NB4 (cell line): ENCODE measurements at regions not wholly inside any gene's neighbourhood (a gene's known extent, or its start where the extent isn't known, plus 50 kb on each side); places are given as distances from the start of the nearest gene placed in this dataset.

Experiments used
- DNase-seq: peaks from one replicate; pipeline ENCODE4 v3.0.0; 2010; ENCODE audit warnings: low read depth
- H3K4me3 ChIP-seq: one replicate; pipeline ENCODE4 v1.5.1; 2011; ENCODE audit warnings: mild to moderate bottlenecking, low read depth, low read length, moderate library complexity
- CTCF ChIP-seq: IDR thresholded peaks from one replicate; pipeline ENCODE4 v1.5.1; 2012; ENCODE audit warnings: low read depth, low read length
- MYC ChIP-seq: IDR thresholded peaks from 2 replicates; pipeline ENCODE4 v1.6.1; 2011; ENCODE audit warnings: low read depth, low read length
- POLR2A ChIP-seq: IDR thresholded peaks from 2 replicates; pipeline ENCODE4 v1.6.1; 2011; ENCODE audit warnings: mild to moderate bottlenecking; ENCODE audit not compliant: insufficient read length; ENCODE audit errors: extremely low read depth
- TF ChIP-seq, protein P1 (sequence below): IDR thresholded peaks from 2 replicates; pipeline ENCODE4 v1.6.1; 2011; ENCODE audit warnings: low read depth, low read length

GRCh38 chr4:155610143-155610542, 56.5 kb upstream of the GUCY1A1 start:
- H3K4me3 ChIP-seq = no peak overlapping the region
- no peak for DNase-seq
- TF ChIP-seq, protein P1, sequence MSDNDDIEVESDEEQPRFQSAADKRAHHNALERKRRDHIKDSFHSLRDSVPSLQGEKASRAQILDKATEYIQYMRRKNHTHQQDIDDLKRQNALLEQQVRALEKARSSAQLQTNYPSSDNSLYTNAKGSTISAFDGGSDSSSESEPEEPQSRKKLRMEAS = no peak
- TF ChIP-seq CTCF (no peak), POLR2A (no peak), MYC (no peak)

DNA sequence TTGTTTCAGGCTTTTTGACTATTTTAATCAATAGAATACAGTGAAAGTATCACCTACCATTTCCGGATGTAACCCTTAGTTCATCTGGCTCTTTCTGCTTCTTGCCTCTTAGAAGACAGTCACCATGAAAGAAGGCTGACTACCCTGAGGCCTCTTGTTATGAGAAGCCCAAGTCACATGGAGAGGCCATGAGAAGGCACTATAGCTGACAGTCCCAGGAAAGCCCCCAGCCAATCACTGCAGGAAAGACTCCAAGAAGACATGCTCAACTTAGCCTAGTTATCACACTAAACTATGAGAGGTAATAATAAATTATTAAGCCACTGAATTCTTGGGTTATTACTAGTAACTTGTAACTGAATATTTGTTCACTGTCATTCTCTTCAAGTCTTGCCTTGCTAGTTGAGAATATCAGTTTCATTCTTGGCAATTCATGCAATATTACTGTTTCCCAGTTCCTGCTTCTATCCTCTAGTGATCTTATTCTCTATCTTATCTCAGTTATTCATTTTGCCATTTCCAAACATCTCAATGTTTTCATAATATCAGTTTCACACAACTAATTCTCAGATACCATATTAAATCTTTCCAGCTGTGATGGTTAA, 57.1 kb upstream of the GUCY1A1 start:
- TF ChIP-seq, protein P1 = no peak
- no peak for TF ChIP-seq POLR2A
- no peak for TF ChIP-seq MYC
- no peak for TF ChIP-seq CTCF
- no peak overlapping the region for H3K4me3 ChIP-seq
- DNase-seq = no peak

DNA sequence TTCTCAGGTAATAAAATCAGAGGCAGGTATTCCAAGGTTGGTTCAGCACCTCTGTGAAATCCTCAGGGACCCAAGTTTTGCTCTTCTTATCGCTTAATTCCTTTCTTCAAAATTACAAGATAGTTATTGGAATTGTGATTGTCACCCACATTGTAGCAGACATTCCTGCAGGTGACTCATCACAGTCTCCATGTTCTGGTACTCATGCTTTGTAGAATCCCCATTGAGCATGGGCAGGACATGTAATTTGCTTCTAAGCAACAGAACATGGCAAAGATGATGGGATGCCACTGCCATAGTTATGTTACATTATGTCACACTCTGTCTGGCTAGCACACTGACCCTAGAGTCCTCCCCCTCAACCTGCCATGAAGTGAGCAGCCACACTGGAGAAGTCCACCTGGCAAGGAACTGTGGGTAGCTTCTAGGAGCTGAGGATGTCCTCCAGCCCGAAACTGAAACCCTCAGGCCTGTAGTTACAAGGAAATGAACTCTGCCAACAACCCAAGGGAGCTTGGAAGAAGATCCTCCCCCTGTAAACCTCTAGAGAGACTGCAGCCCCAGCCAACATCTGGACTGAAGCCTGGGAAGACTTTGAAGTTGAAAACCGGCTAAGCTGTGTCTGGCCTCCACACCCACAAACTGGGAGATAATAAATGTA, 58.3 kb upstream of the GUCY1A1 start:
- no peak overlapping the region for H3K4me3 ChIP-seq
- TF ChIP-seq POLR2A (no peak), CTCF (no peak), MYC (no peak)
- TF ChIP-seq, protein P1 = no peak
- no peak for DNase-seq

DNA sequence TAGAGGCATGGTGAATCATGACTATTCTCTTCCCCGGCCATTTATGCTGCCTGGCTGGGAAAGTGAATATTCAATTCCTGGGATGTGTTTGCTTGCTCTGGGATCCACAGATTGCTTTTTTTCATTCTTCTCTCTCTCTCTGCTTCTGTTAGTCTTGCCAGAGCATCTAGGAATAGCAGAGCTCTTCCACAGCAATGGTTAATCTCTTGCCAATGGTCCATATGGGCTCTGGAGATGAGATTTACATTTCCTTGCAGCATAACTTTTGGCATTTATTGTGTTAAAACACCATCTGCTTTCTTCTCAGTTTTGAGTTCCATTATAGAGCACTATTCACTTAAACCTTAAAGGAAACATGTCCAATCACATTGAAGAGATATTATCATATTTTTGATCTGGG, 59.2 kb upstream of the GUCY1A1 start:
- DNase-seq = no peak
- H3K4me3 ChIP-seq = no peak overlapping the region
- TF ChIP-seq MYC (no peak), CTCF (no peak), POLR2A (no peak)
- TF ChIP-seq, protein P1 = no peak

DNA sequence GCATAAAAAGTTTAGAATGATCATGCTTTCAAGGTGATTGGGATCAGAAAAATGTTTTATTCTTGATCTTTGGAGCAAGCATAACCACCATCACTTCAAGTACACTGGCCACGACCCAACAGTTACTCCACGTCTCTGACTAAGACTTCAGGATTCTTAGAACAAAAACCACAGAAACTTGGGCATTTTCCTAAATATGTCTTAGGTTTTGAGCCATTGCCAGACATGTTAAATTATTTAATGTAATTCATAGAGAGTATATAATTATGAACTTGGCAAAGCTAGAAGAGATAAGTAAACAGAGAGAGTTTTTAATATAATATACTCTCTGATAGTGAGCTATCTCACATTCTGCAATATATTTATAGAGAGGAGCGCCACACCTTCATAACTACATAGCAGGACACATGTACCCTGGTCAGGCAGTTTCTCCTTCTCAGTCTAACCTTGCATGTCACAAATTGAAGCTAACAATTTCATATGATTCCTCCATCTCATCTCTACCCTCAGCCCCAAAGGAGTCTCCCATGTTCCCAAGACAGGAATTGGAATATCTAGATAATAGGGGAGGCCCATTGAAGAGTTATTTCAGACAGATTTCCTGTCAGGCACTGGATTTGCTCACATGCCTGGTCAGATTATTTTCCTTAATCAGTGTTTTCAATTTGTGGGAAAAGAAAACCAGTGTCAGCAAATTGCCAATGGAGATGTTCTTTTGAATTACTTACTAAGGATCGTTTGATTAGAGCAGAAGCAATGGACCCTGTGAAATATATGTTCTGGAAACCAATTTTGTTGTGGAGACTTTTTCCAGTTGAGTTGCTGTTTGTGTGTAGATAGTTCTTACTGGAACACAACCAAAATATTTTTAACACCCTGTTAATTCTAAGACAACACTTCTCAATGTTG, 61.7 kb upstream of the GUCY1A1 start:
- H3K4me3 ChIP-seq = no peak overlapping the region

More for the DNA sequence above, 61.7 kb upstream of the GUCY1A1 start:
- no peak for DNase-seq
- TF ChIP-seq, protein P1 = no peak
- TF ChIP-seq MYC = no peak
- TF ChIP-seq POLR2A = no peak
- no peak for TF ChIP-seq CTCF
